Caco-2 (cell line): ENCODE measurements at regions not wholly inside any gene's neighbourhood (a gene's known extent, or its start where the extent isn't known, plus 50 kb on each side); places are given as distances from the start of the nearest gene placed in this dataset.

ENCODE experiments used
- BruUV-seq: library from RNA; stranded (reverse); fragments of 400-500 nt; replicated peaks from 2 replicates; lab custom pipeline; 2021; lab: Mats Ljungman, UMichigan
- CTCF ChIA-PET: fragments of 300-600 bp; sonication (Branson Sonifier 250); formaldehyde crosslinking; loops from one replicate; lab custom pipeline; 2022; ENCODE audit warnings: antibody characterized with exemption; lab: Charles Lee
- POLR2A ChIA-PET: fragments of 300-600 bp; sonication (Branson Sonifier 250); formaldehyde crosslinking; loops from one replicate; lab custom pipeline; 2022; ENCODE audit warnings: antibody characterized with exemption; lab: Charles Lee
- DNase-seq, 2 experiments: peaks; one replicate each; pipeline versions ENCODE4 v3.0.0 to v3.0.0-alpha.2; 2020 to 2022
- H3K27me3 ChIP-seq: replicated peaks from 2 replicates; pipeline ENCODE4 v1.6.0; 2011; ENCODE audit warnings: low read length; ENCODE audit not compliant: control insufficient read depth, insufficient read depth
- H3K36me3 ChIP-seq: 2 replicates; pipeline ENCODE4 v1.5.1; 2011; ENCODE audit warnings: low read length; ENCODE audit not compliant: control insufficient read depth, insufficient read depth
- H3K4me1 ChIP-seq: fragments of 250-450 bp; sonication (Bioruptor Pico); 2 replicates; pipeline ENCODE4 v1.5.1; 2020; ENCODE audit warnings: mild to moderate bottlenecking
- H3K4me3 ChIP-seq: 2 replicates; pipeline ENCODE4 v1.5.1; 2011; ENCODE audit warnings: low read depth, mild to moderate bottlenecking, control low read depth, low read length
- H3K9me3 ChIP-seq: fragments of 250-450 bp; sonication (Bioruptor Pico); 2 replicates; pipeline ENCODE4 v1.5.1; 2020; ENCODE audit warnings: mild to moderate bottlenecking, moderate library complexity
- H3K27ac Mint-ChIP-seq: one replicate; pipeline ENCODE4 v1.8.0; 2022; ENCODE audit warnings: mixed read lengths; ENCODE audit not compliant: unreplicated experiment
- H3K27me3 Mint-ChIP-seq: one replicate; pipeline ENCODE4 v1.8.0; 2022; ENCODE audit warnings: mixed read lengths; ENCODE audit not compliant: insufficient read depth, unreplicated experiment
- H3K36me3 Mint-ChIP-seq: one replicate; pipeline ENCODE4 v1.8.0; 2022; ENCODE audit warnings: mild to moderate bottlenecking, mixed read lengths; ENCODE audit not compliant: insufficient read depth, unreplicated experiment
- H3K4me1 Mint-ChIP-seq: one replicate; pipeline ENCODE4 v1.8.0; 2022; ENCODE audit warnings: low read depth, mixed read lengths; ENCODE audit not compliant: unreplicated experiment
- H3K4me3 Mint-ChIP-seq: one replicate; pipeline ENCODE4 v1.8.0; 2022; ENCODE audit warnings: mild to moderate bottlenecking, moderate library complexity, mixed read lengths; ENCODE audit not compliant: unreplicated experiment
- H3K9me3 Mint-ChIP-seq: one replicate; pipeline ENCODE4 v1.8.0; 2022; ENCODE audit warnings: mixed read lengths; ENCODE audit not compliant: unreplicated experiment
- intact Hi-C: fragments of 100-400 bp; cut with micrococcal nuclease; formaldehyde crosslinking; loops from one replicate; pipeline ENCODE4 v1.10.0; 2022; ENCODE audit not compliant: unreplicated experiment
- TF ChIP-seq, protein P1 (sequence below), 2 experiments: fragments of 200-600 bp in 1 of 2; IDR thresholded peaks; 1 replicate in 1 of 2; 2 replicates in 1 of 2; pipeline versions ENCODE4 v1.5.1 to v1.8.0; 2011 to 2022; ENCODE audit warnings: antibody characterized with exemption in 1 of 2, control low read depth in 1 of 2, inconsistent platforms in 1 of 2, low read depth in 1 of 2, low read length in 1 of 2, mild to moderate bottlenecking in 1 of 2, moderate library complexity in 1 of 2; ENCODE audit not compliant: insufficient read depth in 1 of 2, severe bottlenecking in 1 of 2, unreplicated experiment in 1 of 2

DNA sequence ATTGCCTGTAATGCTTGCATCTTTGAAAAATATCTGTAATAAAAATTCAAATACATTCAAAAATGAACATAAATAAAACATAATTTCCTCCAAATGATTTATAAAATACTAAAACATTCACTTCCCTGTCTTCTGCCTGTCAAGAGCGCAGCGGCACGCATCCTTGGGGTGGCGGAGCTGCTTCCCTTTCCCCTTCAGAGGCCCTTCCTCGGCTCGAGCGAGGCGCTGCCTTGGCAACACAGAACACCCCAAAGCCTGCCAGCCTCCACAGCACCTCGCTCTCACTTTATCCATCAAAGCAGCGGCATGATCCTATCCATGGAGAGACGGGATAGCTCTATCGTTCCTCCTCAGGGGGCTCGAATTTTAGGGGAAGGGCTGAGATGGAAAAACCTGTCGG is 146.2 kb downstream of the GXYLT1 start:
- TF ChIP-seq, protein P1, sequence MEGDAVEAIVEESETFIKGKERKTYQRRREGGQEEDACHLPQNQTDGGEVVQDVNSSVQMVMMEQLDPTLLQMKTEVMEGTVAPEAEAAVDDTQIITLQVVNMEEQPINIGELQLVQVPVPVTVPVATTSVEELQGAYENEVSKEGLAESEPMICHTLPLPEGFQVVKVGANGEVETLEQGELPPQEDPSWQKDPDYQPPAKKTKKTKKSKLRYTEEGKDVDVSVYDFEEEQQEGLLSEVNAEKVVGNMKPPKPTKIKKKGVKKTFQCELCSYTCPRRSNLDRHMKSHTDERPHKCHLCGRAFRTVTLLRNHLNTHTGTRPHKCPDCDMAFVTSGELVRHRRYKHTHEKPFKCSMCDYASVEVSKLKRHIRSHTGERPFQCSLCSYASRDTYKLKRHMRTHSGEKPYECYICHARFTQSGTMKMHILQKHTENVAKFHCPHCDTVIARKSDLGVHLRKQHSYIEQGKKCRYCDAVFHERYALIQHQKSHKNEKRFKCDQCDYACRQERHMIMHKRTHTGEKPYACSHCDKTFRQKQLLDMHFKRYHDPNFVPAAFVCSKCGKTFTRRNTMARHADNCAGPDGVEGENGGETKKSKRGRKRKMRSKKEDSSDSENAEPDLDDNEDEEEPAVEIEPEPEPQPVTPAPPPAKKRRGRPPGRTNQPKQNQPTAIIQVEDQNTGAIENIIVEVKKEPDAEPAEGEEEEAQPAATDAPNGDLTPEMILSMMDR (IDR thresholded peaks at IDR 0.05; ENCODE audit: insufficient read depth in 1 of 2, low read depth in 1 of 2, low read length in 1 of 2, severe bottlenecking in 1 of 2, unreplicated experiment in 1 of 2), result no peak
- DNase-seq, result no peak
- no TSS peak for BruUV-seq
- Mint-ChIP-seq H3K27me3 (peaks cover 4% of the 10 kb centered on the region), H3K9me3 (no peaks in the 10 kb centered on the region), H3K36me3 (no peaks in the 10 kb centered on the region), H3K4me1 (no peaks in the 10 kb centered on the region), H3K4me3 (no peak overlapping the region), H3K27ac (no peak overlapping the region)
- Histone ChIP-seq H3K27me3 (no peaks in the 10 kb centered on the region; the same call in 1 of the 2 replicates), H3K36me3 (no peaks in the 10 kb centered on the region), H3K9me3 (no peaks in the 10 kb centered on the region), H3K4me1 (no peaks in the 10 kb centered on the region), H3K4me3 (no peak overlapping the region)
- POLR2A ChIA-PET, result no interaction called here
- CTCF ChIA-PET, result no interaction called here
- intact Hi-C loops, result no loop called here

DNA sequence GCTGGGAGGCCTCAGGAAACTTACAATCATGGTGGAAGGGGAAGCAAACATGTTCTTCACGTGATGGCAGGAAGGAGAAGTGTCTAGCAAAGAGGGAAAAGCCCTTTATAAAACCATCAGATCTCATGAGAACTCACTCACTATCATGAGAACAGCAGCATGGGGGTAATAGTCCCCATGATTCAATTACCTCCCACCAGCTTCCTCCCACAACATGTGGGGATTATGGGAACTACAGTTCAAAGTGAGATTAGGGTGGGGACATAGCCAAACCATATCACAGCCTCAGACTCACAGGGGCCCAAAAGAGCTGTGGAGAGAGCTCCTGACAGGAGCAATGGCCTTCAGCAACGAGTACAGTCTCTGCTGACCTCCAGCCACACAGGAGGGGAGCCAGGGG is 151.4 kb downstream of the GXYLT1 start:
- H3K9me3 ChIP-seq, result no peaks in the 10 kb centered on the region
- H3K4me3 ChIP-seq, result no peak overlapping the region
- TF ChIP-seq, protein P1 (IDR thresholded peaks at IDR 0.05; ENCODE audit: insufficient read depth in 1 of 2, low read depth in 1 of 2, low read length in 1 of 2, severe bottlenecking in 1 of 2, unreplicated experiment in 1 of 2), result no peak
- intact Hi-C loops, result no loop called here
- Mint-ChIP-seq H3K4me3 (no peak overlapping the region), H3K27ac (no peak overlapping the region), H3K4me1 (no peaks in the 10 kb centered on the region), H3K9me3 (no peaks in the 10 kb centered on the region), H3K36me3 (no peaks in the 10 kb centered on the region), H3K27me3 (peaks cover 4% of the 10 kb centered on the region)
- H3K4me1 ChIP-seq, result no peaks in the 10 kb centered on the region
- no peaks in the 10 kb centered on the region for H3K27me3 ChIP-seq
- DNase-seq, result no peak
- ChIA-PET POLR2A (no interaction called here), CTCF (no interaction called here)
- BruUV-seq, result no TSS peak
- H3K36me3 ChIP-seq, result no peaks in the 10 kb centered on the region

DNA sequence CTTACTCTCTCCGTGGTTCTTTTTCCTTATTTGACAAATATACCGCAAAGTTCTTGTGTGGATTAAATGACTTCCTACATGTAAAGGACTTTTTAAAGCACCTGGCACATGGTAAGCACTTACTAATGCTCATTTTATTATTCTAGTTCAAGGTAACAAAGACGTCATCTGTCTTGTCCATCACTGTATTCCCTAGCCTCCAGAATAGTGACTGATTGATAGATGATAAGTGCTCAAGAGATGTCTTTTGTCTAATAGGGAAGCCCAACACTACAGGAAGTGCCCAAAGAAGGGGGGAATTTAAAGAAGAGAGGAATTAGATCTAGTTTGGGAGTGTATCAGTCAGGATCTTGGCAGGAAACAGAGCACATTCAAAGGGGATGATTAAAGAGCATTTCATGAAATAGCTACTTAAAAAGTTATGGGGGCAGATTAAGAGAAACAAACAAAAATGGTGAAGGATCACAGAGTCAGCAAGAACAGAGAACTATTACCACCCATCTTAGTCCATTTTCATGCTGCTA is 151.9 kb downstream of the GXYLT1 start:
- Histone ChIP-seq H3K9me3 (no peaks in the 10 kb centered on the region), H3K36me3 (no peaks in the 10 kb centered on the region), H3K4me1 (no peaks in the 10 kb centered on the region), H3K4me3 (no peak overlapping the region), H3K27me3 (no peaks in the 10 kb centered on the region)
- peaks cover 4% of the 10 kb centered on the region for H3K27me3 Mint-ChIP-seq
- H3K9me3 Mint-ChIP-seq, result no peaks in the 10 kb centered on the region
- no peak overlapping the region for H3K4me3 Mint-ChIP-seq
- H3K4me1 Mint-ChIP-seq, result no peaks in the 10 kb centered on the region
- POLR2A ChIA-PET, result no interaction called here
- CTCF ChIA-PET, result no interaction called here
- TF ChIP-seq, protein P1 (IDR thresholded peaks at IDR 0.05; ENCODE audit: insufficient read depth in 1 of 2, low read depth in 1 of 2, low read length in 1 of 2, severe bottlenecking in 1 of 2, unreplicated experiment in 1 of 2), result no peak
- BruUV-seq, result no TSS peak
- H3K36me3 Mint-ChIP-seq, result no peaks in the 10 kb centered on the region
- intact Hi-C loops, result no loop called here
- H3K27ac Mint-ChIP-seq, result no peak overlapping the region
- DNase-seq, result no peak
